HG03280 (cell line): ENCODE measurements at regions not wholly inside any gene's neighbourhood (a gene's known extent, or its start where the extent isn't known, plus 50 kb on each side); places are given as distances from the start of the nearest gene placed in this dataset.
"Not testable (repeated sequence)": the region's sequence is repeated elsewhere in the genome, so short reads cannot be mapped to it uniquely, and the experiment has no call there.

Source experiments
- ATAC-seq: cut with Tn5 transposase; IDR thresholded peaks from one replicate; pipeline ENCODE4 v1.9.1; 2021; ENCODE audit warnings: mild to moderate bottlenecking, moderate library complexity; ENCODE audit not compliant: unreplicated experiment

DNA sequence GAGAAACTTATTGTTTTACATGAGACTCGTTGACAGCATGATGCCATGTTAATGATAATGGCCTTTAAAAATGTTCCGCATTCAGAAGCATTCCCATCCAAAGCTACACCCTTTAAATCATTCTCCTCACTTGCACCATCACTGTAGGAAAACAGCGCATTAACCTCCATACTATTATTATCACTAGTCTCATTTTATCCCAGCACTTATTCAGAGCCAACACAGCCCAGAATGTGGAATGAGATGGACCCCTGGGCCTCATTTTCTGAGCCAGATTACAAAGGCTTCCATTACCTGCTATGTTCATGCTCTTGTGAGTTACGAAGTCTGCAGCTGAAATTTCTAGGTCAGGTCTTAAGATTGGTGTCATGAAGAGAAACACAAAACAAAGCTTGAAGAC lies 159.4 kb downstream of the HS3ST3A1 start:
- no peak for ATAC-seq

DNA sequence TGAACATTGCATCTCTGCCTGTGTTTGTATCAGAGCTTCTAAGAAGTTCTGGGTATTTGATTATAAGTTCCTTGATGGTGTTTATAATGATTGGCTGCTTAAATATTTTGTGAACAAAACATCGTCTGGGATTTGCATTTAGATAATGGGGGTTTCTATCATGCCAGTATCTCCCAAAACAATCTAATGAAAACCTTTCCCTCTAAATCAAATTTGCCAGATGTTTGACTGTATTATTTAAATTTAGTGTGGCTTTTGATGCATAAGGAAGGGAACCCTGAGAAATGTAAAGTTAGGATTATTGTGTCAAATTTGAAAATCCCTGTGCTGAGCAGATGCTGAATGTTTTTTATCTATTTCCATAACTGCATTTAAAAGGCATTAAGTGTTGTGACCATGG lies 159.9 kb downstream of the HS3ST3A1 start:
- ATAC-seq, result no peak

DNA sequence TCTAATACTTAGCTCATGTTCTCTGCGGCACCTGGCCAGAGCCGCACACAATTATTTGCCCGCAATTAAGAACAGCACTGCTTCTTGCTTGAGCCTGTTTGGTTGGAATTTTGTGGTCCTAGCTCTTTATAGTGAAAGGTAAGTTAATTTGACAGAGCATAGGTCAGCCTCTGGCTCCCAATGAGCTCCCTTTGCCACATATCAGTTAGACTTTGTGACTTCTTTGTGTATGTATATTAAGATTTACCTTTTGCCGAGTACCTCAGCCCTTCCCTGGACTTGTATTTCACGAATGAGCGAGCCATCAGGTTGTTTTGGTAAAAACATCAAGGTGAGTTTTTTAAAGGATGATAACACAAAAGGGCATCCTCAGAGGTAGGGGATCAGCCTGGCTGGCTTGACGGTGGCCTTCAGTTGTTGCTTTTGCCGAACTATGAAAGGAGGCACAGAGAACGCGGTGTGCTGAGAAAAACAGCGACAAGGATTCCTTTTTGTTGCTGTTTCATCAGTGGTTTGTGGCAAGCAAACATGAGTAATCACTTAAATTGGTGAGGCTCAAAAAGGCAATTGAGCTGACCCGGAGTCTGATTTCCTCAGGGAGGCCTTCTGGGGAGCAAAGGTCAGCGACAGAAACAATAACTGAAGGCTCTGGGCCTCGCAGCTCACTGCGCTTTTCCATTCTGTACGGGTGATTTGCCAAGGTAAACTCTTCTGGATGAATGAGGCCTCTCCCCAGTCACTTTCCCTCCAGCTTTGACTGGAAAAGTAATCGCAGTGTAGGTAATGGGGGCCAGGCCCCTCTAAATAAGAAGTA lies 163.6 kb downstream of the HS3ST3A1 start:
- ATAC-seq, result no peak

DNA sequence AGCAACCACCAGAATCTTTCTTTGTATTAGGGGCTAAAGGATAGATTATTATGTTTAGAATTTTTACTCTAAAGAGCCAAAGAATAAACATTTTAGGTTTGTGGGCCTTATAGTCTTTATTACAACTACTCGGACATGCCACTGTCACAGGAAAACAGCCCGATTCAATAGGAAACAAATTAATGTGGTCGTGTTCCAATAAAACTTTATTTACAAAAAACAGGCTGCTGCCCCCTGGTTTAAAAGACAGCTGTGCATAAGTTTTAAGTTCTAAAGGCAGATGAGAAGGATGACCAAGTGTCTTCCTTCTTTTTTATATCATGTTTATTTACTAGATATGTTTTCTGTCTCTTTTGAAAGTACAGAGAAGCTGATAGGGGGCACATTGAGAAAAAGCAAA lies 166.5 kb downstream of the HS3ST3A1 start:
- ATAC-seq, result no peak

DNA sequence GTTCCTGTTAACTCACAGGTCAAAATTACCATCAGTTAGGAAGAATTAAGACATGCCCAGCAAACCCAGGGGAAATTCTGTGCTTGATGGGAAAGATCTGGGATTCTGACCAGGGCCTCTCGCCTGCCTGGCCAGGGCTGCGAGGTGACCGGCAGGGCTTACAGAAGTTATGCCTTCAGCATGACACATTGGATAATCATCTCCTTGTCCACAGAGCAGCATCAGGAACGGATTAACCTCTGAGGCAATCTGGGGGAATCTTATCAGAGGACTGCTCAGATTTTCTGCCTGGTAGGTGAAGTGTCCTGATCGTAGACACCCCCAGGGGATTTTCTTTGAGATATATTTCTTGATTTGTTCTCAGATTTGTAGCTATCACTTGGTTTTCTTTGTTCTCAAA lies 172.5 kb downstream of the HS3ST3A1 start:
- no peak for ATAC-seq

DNA sequence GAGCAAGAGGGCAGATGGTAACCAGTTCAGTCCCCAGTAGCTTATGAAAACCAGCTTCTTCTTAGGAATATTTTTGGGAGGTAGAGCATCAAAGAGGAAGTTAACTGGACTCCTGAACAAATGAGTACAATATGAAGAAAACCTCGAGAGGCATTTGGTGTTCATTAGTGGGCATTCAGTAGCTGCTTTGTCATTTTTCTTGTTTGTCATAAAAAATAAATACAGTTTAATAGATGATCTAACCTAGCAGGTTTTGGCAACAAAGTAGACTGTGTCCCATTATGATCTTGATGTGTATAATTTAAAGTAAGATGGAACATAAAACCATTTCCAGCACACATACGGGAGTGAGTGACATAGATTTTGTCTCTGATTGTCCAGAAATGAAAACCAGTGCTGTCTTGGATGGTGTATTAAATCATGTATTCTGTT lies 173.1 kb downstream of the HS3ST3A1 start:
- ATAC-seq, result no peak

DNA sequence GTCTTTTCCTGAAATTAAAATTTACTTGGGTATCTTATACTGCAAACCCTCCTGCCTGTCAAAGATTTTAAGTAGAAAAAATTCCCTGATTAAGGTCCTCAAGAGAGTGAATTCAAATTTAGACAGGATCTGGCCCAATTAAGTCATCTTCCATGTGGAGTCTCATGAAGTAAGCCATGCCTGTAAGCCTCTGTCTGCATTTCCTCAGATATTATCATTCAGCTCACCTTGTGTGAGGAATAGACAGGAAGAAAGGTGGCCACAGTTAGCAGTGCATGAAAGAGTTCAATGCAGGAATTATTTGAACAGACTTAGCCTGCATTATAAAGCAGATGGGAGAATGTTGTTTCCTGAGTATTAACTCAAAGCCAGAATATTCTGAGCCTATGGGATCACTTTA lies 174.7 kb downstream of the HS3ST3A1 start:
- ATAC-seq, result no peak

DNA sequence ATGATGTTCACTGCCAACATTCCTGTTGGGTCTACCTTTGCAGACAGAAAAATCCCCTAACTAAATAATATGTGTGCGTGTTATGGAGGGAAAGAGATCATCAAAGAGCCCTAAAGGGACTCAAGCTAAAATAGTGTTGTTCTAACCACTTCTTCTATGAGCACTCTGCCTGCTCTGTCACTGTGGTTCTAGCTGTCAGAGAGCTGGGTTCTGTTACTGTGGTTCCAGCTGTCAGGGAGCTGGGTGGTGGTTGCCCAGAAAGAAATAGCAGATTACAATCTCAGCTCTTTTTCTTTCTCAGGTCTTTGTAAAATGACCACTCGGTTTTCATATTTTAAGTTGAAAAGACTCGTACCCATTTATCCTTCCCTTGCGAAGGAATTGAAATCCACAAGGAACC lies 176.3 kb downstream of the HS3ST3A1 start:
- ATAC-seq, result no peak

DNA sequence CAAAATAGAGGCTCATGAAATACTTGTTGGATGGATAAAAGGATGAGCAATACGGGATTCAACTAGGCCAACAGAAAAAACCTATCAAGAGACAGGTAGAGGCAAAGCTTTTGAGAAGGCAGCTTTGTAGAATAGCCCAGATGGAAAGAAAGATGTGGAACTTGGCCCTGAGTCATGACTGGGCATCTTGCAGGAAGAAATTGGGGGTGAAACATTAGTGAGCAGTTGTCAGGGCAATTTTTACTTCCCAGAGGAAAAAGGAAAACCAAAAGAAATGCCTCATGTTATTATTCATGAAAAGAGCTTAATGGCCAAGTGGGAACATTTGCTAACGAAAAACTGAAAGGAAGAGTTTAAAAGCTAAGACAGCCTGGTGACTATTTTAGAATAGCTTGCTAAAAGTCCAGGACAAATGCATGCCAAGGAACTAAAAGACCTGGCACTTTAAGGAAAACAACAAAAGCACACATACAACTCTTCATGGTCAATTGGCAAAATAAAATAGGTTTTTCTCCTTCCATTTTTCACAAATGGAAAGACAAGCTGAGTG lies 180.1 kb downstream of the HS3ST3A1 start:
- ATAC-seq, result no peak

DNA sequence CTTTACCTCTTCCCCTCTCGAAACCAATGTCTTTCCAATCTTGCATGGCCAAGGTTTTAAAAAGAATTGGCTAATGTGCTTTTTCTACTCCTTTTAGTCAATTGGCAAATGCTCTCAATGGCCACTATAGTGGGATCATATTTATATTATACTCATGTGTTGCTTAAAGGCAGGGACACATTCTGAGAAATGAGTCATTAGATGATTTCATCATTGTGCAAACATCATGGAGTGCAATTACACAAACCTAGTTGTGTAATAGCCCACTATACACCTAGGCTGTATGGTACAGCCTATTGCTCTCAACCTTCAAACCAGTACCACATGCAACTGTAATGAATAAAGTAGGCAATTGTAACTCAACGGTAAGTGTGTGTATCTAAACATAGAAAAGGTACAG lies 180.9 kb downstream of the HS3ST3A1 start:
- no peak for ATAC-seq

DNA sequence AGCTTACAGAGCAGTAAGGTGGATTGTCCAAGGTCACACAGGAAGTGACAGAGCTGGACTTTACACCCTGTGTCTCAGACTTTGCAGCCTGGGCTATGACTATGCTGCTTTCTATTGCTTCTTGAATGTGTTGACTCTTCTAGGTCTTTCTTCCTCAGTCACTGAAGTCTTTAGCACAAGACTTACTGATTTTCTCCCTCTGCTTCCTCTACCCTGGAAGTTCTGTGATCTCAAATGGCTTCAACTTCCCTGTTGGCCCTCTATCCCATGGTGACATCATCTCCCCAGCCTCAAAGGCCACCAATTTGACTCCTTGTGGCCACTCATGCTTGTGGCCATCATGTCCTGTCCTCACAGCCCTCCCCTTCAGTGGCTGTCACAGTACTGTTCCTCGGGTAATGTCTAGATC lies 181.3 kb downstream of the HS3ST3A1 start:
- no peak for ATAC-seq

DNA sequence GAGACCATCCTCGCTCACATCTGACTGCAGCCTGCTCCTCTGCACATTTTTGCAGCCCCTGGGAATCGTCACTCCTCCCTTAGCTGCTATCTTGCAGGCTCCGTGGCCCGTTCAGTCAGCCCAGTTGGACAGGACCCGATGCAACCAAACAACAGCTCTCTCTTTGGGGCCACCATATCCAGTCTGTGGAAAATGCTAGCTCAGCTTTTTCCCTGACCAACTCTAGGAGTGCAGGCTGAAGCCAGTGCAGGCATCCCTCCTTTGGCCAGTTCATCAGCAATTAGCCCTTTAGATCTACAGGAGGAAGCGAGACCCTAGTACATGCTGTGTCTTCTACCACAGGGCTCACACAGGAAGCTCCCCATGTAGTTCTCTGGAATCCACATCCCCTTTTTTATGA lies 182.1 kb downstream of the HS3ST3A1 start:
- no peak for ATAC-seq

DNA sequence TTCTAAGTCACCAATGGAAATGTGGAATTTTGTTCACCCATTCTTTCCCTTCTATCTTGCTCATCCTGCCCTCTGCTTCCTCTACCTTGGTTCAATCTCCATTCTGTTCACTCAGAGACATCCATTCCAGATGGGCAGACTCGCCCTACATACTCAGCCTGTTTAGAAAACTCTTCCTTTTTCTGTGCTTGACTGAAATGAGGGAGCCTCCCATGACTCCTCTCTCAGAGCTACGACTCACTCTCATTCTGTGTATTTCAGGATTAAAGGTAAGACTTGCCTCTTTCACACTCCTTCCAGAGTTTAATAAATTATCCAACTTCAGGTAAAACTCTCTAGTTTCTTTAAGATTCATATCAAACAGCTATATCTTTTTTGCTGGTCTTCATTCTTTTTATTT lies 182.8 kb downstream of the HS3ST3A1 start:
- ATAC-seq, result no peak

DNA sequence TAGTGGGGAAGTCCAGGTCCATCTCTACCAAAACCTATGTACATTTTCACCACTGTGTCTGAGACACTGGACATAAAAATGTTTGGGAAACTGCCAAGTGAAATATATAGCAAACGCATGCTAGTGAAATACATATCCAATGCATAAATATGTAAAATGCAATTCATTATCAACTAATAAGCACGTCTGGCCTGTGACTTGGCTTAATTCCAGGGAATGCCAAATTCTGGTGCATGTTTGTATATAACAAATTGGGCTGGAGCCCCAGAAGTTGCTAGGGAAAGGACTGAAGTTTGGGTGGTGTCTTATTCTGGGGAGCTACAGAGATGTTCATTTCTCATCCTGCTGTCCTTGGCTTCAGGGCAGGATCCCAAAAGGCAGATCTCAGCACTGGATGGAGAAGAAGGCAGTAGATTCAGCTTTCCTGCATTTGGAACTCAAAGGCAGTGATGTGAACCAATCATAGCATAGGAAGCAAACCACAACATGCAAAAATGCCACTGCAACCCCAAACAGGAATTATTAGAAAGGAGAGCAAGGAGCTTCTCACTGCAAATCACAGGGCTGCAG lies 184.3 kb downstream of the HS3ST3A1 start:
- ATAC-seq, result no peak

DNA sequence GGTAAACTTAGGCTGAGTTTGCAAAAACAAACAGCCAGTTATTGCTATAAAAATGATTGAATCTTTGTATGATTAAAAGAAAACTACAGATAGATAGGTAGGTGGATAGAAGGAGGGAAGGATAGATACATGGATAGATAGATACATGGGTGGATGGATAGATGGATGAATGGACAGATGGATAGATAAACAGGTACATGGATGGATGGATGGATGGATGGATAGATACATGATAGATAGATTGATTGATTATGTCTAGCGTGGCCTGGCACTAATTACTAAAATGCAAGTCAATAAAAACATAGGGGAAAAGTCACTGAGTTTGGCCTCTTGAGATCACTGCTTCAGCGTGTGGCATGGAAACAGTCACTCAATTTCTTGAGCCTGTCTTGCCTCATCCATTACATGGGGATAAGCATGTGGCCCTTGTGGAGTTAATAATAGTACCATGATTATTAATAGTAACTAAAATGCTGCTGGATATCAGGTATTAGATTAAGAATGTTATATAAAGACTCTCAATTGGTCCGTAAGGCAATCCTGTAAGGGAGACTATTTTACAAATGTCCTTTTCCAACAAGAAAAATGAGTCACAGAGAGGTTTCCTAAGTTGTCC lies 184.9 kb downstream of the HS3ST3A1 start:
- no peak for ATAC-seq

DNA sequence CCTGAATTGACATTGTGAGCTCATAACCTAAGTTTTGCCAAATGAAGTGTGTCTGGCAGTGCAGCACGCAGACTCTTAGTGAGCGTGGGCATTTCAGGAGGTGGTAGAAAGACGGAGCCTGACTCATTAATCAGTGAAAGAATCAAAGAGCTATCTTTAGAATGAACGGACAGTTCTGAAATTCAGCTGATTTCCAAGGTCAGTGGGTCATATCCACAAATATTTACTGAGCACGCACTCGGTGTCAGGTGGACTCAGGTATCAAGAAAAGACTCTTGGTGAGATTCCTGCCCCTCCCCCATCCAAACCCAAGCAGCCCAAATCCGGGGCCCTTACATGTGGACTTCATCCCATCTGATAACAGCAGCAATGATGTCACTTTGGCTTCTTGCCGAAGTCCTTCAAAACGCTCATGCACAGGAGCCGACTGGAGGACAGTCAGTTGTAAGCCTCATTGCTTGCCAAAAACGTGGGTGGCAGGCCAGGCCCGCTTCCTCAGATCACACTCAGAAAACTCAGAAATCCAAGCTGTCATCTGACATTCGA lies 185.8 kb downstream of the HS3ST3A1 start:
- no peak for ATAC-seq

DNA sequence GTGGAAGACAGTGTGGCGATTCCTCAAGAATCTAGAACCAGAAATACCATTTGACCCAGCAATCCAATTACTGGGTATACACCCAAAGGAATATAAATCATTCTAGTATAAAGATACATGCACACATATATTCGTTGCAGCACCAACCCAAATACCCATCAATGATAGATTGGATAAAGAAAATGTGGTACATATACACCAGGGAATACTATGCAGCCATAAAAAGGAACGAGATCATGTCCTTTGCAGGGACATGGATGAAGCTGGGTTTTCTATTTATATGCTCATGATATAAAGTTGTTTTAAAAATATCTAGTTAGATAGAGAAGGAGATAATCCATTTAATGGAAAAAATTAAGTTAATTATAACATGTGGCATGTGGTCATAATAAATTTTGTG lies 186.5 kb downstream of the HS3ST3A1 start:
- ATAC-seq, result not testable (repeated sequence)

DNA sequence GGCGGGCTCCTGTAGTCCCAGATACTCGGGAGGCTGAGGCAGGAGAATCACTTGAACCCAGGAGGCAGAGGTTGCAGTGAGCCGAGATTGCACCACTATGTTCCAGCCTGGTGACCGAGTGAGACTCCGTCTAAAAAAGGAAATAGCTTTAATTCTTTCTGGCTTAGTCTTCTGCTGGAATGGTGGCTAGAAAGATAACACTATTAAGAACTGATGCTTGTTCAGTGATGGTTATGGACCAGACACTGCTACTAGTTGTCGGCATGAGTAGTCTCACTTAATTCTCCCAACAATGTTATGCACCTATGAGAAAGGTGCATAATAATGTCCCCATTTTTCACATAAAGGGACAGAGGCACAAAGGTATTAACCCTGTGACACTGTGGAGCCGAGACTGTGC lies 188.7 kb downstream of the HS3ST3A1 start:
- no peak for ATAC-seq

DNA sequence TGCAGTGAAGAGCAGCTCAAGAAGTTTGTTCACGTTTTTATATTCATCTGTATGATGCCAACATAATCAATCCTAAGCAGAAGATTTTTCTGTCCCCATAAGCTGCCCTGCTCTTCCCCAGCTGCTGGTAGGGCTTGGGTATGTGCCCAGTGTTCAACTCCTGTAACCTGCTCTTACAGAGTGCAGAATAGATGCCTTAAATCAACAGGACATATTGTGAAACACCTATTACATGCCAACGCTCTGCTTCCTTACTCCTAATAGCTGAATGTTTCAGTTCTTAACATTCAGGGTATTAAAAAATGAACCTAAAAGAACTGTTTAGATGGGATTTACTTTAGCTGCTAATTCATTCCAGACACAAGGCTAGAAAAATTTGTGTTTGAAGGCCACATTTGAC lies 190.9 kb downstream of the HS3ST3A1 start:
- ATAC-seq, result no peak

DNA sequence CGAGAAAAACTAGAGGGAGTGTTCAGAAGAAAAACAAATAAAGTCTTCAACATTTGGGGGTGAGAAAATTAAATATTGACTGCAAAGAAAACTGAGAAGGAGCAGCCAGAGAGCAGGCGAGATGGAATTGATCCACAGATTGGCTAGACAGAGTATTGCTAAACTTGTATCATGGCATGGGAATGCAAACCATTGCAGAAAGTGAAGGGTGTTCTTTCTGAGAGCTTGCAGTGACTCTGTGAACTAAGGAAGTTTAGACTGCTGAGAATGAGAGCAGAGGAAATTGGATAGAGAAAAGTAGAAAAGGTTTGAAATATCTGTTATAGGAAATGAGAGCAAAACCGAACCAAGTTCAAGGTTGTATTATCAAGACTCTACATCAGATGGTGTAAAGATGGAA lies 191.5 kb downstream of the HS3ST3A1 start:
- no peak for ATAC-seq

DNA sequence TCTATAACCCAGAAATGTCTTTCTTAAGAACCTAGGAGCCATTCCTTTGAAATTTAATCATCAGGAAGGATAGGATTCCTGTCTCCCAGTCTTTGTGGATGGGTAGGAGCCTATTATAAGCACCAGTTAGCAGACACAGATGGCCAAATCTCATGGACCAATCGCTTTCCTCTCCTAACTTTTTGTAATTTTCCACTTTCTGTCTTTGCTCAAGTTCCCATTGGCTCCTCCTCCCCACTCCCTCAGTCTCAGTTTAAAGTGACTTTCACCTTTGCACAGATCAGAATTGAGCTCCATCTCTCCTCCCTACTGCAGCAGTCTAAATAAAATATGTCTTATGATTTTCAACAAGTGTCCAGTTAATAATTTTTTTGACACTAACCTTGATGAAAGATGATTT lies 192.3 kb downstream of the HS3ST3A1 start:
- ATAC-seq, result no peak

DNA sequence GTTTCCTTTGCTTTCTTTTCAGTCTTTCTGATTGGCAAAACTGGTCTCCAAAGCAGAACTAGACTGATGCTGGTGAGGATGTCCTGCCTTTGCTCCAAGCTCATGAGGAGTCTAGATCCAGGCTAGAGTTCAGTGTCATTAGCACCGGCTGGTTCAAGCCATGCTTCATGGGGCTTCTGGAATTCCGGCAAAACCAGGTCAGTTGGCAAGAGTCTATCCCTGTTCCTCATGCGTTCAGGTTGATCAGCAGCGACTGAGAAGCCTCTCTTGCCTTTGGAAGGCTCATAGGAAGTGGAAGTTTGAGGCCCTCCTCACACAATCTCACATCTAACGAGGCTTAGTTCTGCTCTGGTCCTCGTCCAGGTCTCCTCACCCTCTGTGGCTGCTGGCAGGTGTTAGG lies 194.3 kb downstream of the HS3ST3A1 start:
- ATAC-seq, result no peak
